ENCODE measurements at regions not wholly inside any gene's neighbourhood (a gene's known extent, or its start where the extent isn't known, plus 50 kb on each side); places are given as distances from the start of the nearest gene placed in this dataset.

DNA sequence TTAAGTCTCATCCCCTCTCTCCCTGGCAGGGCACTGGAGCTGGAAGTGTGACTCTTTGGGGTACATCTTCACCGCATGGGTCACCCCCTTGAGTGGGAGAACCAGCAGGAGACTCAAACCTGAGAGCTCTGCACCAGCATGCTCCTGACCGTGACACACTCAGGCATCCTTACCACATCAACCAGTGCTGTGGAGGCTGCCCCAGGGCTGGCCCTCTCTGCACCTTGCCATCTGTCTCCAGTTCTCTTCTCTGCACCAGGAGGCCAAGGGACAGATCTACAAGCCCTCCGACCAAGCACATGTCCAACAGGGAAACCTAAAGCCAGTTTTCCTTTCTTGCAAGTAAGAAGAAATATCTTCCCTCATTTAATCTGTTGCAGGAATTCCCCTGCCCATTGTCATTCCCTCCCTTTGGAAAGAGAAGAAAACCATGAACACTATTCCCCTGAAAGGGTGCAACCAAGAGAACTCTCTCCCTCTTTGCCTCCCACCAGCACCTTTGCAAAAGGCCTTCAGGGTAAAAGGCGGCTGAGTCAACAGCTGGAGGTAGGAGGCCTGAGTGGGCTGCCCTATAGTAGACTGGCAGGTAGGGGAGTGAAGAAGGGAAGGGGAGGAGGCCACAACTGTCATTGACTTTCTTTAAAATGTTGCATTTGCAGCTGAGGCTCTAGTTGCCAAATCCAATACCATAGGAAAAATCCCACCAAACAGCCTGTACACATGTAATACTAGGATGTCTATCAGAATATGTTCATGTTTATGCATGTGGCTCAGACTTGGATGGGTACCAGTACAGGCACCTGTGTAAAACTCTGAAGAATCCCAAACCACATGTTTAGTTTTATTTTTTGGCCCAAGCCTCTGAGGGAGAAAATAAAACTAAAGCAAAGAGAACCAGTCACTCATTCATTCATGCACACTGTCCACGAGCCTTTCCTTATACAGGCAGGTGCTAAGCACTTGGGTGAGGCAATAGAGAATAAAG, 117.0 kb downstream of the WT1 start:
- no peak for DNase-seq

DNA sequence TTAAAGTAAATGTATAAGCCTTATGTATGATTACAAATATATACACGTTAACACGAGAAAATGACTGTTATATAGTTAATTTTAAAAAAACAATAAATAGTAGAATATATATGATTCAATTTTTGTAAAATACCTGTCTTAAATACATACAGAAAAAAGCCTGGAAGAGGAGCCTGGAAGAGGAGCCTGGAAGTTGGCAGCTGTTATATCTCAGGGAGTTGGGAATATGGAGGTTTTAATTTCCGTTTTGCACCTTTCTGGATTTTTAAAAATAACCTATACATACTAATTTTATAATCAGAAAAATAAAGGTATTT, 111.6 kb downstream of the WT1 start:
- no peak for DNase-seq

DNA sequence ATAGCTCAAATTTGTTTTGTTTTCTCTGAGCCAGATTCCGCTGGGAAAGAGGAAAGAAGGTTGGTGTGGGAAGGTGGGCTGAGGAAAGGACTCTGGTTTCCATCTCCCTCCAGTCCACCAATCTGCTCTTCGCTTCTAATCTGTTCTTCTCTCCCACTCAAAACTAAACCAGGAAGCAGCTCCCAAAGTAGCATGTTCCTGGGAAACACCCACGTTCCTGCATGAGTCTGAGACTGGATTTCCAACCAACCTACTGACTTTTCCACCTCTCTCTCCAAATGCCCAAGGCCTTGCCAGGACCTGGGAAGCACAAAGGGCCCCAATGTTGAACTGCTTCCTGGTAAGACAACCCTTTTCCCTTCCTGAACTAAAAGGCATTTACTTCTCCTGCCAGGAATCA, 110.2 kb downstream of the WT1 start:
- DNase-seq: no peak

DNA sequence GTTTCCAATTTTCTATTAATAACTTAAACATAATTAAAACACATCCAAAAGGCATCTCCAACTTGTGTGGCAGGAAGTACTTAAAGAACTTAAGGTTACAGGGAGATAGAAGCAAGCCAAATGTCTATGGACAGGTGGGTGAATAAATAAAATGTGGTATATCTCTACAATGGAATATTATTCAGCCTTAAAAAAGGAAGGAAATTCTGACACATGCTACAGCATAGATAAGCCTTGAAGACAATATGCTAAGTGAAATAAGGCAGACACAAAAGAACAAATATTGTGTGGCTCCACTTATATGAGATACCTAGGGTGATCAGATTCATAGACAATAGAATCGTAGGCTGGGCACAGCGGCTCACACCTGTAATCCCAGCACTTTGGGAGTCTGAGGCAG, 109.6 kb downstream of the WT1 start:
- DNase-seq: no peak

DNA sequence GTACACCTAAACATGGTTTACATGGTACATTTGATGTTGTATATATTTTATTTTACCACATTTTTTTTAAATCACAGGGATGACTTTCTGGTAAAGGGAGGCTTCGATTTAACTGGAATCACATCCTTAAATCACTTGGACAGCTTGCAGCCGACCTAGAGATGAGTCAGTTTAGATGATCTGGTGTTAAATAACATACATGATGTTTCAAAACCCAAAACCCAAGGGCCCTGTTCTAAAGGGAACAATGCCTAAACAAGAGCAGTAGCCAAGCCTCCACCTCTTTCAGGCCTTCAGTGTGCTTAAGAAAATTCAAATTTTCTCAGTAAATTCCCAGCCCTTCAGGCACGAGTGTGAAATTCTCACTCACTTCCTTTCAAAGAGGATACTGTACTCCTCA, 108.8 kb downstream of the WT1 start:
- DNase-seq: no peak

DNA sequence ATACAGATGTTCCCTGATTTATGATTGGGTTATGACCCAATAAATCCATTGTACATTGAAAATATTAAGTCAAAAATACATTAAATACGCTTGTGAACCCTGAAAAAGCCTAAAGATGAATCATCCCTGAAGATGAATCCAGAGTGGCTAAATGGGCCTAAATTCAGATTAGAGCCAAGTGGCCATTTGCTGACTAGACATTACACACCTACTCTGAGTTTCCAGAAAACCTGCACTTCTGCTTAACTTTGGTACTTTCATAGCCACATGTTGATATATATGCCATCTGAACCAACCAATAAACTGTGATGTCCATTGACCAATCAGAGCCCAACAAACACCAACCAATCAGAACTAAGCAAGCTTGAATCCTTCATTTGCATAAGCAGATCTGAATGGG, 106.9 kb downstream of the WT1 start:
- DNase-seq: no peak

DNA sequence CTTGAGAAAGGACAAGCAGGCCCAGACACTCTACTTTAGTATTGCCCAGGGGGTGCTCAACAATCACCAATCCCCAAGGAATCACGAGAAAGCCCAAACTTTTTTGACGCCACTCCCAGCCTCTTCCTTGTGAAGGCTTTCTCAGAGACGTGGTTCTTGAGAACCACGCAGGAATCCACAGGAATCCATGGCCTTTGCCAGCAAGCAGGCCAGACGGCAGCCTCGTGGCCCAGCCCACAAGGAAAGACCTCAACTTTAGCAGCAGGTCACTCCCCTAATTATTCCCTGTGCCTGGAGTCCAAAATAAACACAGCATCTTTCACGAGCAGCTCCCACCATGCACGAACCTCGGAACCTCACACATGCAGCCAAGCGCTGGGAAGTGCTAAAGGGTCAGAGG, 104.2 kb downstream of the WT1 start:
- no peak for DNase-seq

DNA sequence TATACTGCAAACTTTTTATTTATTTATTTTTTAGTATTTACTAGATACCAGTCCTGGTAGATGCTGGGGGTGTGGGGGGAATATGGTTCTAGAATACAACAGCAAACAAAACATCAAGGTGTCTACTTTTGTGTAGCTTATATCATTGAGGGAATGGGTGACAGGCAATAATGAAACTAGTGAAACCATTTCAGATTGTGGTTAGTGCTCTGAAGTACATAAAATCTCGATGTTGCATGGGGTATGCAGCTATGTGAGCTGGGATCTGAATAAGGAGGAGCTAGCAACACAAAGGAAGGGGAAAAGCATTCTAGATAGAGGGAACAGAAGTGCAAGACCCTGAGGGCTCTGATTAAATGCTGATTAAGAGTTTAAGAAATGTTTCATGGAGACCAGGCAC, 103.5 kb downstream of the WT1 start:
- DNase-seq: no peak

DNA sequence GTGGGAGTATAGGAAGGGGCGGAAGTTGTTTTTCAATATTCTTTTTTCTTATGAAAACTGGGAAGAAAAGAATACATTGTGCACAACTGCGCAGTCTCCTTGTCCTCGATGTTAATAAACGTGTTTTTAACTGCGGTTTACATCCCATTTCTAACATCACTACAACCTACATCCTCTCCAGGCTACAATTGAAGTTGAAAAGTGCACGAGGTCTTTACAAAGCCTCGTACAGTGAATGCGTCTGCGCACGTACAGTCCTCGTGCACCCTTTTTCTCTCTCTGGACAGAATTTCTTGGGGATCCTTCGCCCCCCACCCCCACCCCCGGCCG, 102.4 kb downstream of the WT1 start:
- no peak for DNase-seq

DNA sequence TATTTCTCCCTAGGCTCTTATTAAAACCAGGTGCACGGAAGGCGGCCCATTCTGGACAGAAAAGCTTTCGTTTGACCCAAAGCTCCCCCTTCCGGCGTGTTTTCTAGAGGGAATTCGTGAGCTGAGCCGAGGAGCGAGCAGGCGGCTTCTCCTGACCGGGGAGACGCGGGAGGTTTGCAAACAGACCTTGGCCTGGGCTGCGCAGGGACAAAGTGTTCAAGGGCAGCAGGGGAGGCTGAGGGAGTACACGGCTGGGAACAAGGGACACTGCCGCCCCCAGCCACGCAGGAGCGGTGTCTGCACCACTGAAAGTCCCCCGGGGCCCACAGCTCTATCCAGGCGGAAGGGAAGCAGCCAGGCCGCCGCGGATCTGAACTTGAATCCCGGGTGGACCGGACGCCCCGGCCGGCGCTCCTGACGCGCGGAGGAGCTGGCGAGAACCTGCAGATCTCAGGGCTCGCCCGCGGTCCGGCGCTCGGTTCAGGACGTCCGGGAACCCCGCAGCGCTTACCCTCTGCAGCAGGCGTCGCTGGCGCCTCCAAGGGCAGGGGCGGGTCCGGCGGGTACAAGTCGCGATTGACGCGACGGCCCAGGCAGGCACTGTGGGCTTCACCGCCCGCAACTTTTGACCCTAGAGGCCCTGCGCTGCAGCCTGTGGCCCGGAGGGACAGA, 101.9 kb downstream of the WT1 start:
- DNase-seq: peak; percentile 24

DNA sequence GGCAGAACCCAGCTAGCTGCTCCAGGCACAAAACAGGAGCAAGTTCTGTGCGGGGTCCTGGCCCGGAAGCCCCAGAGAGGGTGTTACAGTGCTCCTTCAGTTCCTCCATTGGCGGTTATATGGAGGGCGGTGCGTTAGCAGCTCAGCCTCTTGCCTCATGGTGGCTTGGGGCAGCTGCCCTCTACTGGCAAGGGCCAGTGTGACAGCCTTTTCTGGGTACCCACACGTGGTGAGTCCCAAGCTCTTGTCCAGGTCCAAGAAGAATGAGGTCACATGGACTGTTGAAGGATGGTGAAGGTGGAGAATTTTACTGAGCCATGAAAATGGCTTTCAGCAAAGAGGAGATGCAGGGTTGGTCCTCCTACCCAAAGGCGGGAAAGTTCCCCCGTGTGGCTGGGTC, 100.5 kb downstream of the WT1 start:
- DNase-seq: no peak
